HCT116 (cell line): ENCODE measurements at regions not wholly inside any gene's neighbourhood (a gene's known extent, or its start where the extent isn't known, plus 50 kb on each side); places are given as distances from the start of the nearest gene placed in this dataset.

Experiments used
- ATAC-seq: fragments of 200-7000 bp; cut with Tn5 transposase; 2 replicates; pipeline ENCODE4 v1.9.1; 2020; ENCODE audit warnings: mild to moderate bottlenecking, moderate library complexity
- BruUV-seq: library from RNA; stranded (reverse); fragments of 400-500 nt; replicated peaks from 2 replicates; lab custom pipeline; 2021; lab: Mats Ljungman, UMichigan
- CTCF ChIA-PET: fragments of 300-600 bp; sonication (Branson Sonifier 250); formaldehyde crosslinking; loops from one replicate; lab custom pipeline; 2021; ENCODE audit warnings: antibody characterized with exemption; lab: Charles Lee
- POLR2A ChIA-PET: fragments of 300-600, 350-600 bp; sonication (Branson Sonifier 250); formaldehyde crosslinking; loops from one replicate; lab custom pipeline; 2021; ENCODE audit warnings: antibody characterized with exemption; lab: Charles Lee
- RAD21 ChIA-PET, 2 experiments: fragments of 300-600 bp; sonication (Branson Sonifier 250); formaldehyde crosslinking; loops; one replicate each; lab custom pipeline; 2023; ENCODE audit warnings: low total read pairs in 2 of 2; ENCODE audit not compliant: uncharacterized antibody in 2 of 2, unreplicated experiment in 2 of 2, low non-redundant PET in 1 of 2; lab: Charles Lee
- DNase-seq: peaks from one replicate; pipeline ENCODE4 v3.0.0-alpha.2; 2010; ENCODE audit warnings: low read depth, low spot score
- H2AFZ ChIP-seq: fragments of 200-600 bp; shearing (Covaris generic), sonication (generic); 2 replicates; pipeline ENCODE4 v1.6.1; 2017; ENCODE audit warnings: low read depth, mixed run types, mixed read lengths, antibody characterized with exemption, low read length; ENCODE audit not compliant: poor library complexity, severe bottlenecking
- H3K27ac ChIP-seq: 2 replicates; pipeline ENCODE4 v1.5.1; 2012; ENCODE audit warnings: low read depth, low read length
- H3K27me3 ChIP-seq: fragments of 200-600 bp; sonication (generic); 2 replicates; pipeline ENCODE4 v1.6.1; 2016; ENCODE audit warnings: mixed run types, low read length, mixed read lengths; ENCODE audit not compliant: insufficient read depth
- H3K36me3 ChIP-seq, 2 experiments: fragments of 200-500 bp in 1 of 2; fragments of 200-600 bp in 1 of 2; sonication (Bioruptor generic) in 1 of 2; sonication (generic) in 1 of 2; 2 replicates each; pipeline versions ENCODE4 v1.5.1 to v1.6.1; 2014 to 2016; ENCODE audit warnings: low read length in 2 of 2, inconsistent platforms in 1 of 2, mixed read lengths in 1 of 2, mixed run types in 1 of 2; ENCODE audit not compliant: insufficient read depth in 2 of 2, control insufficient read depth in 1 of 2
- H3K4me1 ChIP-seq, 2 experiments: fragments of 200-600 bp in 1 of 2; sonication (generic) in 1 of 2; 2 replicates each; pipeline versions ENCODE4 v1.5.1 to v1.6.1; 2012 to 2017; ENCODE audit warnings: low read length in 2 of 2, inconsistent platforms in 1 of 2, mild to moderate bottlenecking in 1 of 2, mixed read lengths in 1 of 2, mixed run types in 1 of 2, moderate library complexity in 1 of 2; ENCODE audit not compliant: insufficient read depth in 2 of 2, control insufficient read depth in 1 of 2
- H3K4me2 ChIP-seq: fragments of 200-600 bp; sonication (generic); 2 replicates; pipeline ENCODE4 v1.6.1; 2017; ENCODE audit warnings: mixed run types, low read length, mixed read lengths
- H3K4me3 ChIP-seq, 2 experiments: fragments of 200-600 bp in 1 of 2; sonication (generic) in 1 of 2; replicated peaks in 1 of 2; 2 replicates each; pipeline ENCODE4 v1.5.1; 2011 to 2016; ENCODE audit warnings: low read length in 2 of 2, control low read depth in 1 of 2, low read depth in 1 of 2, mild to moderate bottlenecking in 1 of 2, mixed read lengths in 1 of 2, mixed run types in 1 of 2
- H3K79me2 ChIP-seq: fragments of 200-600 bp; sonication (generic); 2 replicates; pipeline ENCODE4 v1.6.1; 2017; ENCODE audit warnings: mild to moderate bottlenecking, mixed run types, low read length, moderate library complexity, mixed read lengths; ENCODE audit not compliant: insufficient read depth
- H3K9ac ChIP-seq: fragments of 200-600 bp; sonication (generic); 2 replicates; pipeline ENCODE4 v1.6.1; 2016; ENCODE audit warnings: low read length, mixed read lengths
- H3K9me2 ChIP-seq: fragments of 200-600 bp; sonication (generic), shearing (Covaris generic); 2 replicates; pipeline ENCODE4 v1.6.1; 2017; ENCODE audit warnings: mixed run types, mild to moderate bottlenecking, moderate library complexity; ENCODE audit not compliant: insufficient read depth
- H3K9me3 ChIP-seq, 2 experiments: fragments of 200-500 bp in 1 of 2; fragments of 200-600 bp in 1 of 2; sonication (Bioruptor generic) in 1 of 2; sonication (generic) in 1 of 2; 2 replicates each; pipeline ENCODE4 v1.6.1; 2014 to 2017; ENCODE audit warnings: low read length in 2 of 2, mixed read lengths in 2 of 2, inconsistent platforms in 1 of 2, low read depth in 1 of 2, mild to moderate bottlenecking in 1 of 2, mixed run types in 1 of 2, moderate library complexity in 1 of 2; ENCODE audit not compliant: control insufficient read depth in 1 of 2, insufficient read depth in 1 of 2
- H4K20me1 ChIP-seq: fragments of 200-600 bp; sonication (generic), shearing (Covaris generic); 2 replicates; pipeline ENCODE4 v1.6.1; 2017; ENCODE audit warnings: mixed run types, mild to moderate bottlenecking, moderate library complexity; ENCODE audit not compliant: insufficient read depth
- CBX3 ChIP-seq: IDR thresholded peaks from 2 replicates; pipeline ENCODE4 v1.6.1; 2012; ENCODE audit warnings: low read depth
- CEBPB ChIP-seq: IDR thresholded peaks from 2 replicates; pipeline ENCODE4 v1.6.1; 2012; ENCODE audit warnings: low read depth
- EGR1 ChIP-seq: IDR thresholded peaks from 2 replicates; pipeline ENCODE4 v1.6.1; 2012; ENCODE audit warnings: low read depth
- ELF1 ChIP-seq: IDR thresholded peaks from 2 replicates; pipeline ENCODE4 v1.6.1; 2012; ENCODE audit warnings: low read depth, borderline replicate concordance
- EZH2 ChIP-seq: fragments of 200-600 bp; sonication (generic); IDR thresholded peaks from 2 replicates; pipeline ENCODE4 v1.6.1; 2017; ENCODE audit warnings: antibody characterized with exemption, mixed run types
- JUND ChIP-seq: IDR thresholded peaks from 2 replicates; pipeline ENCODE4 v1.6.1; 2012
- MAX ChIP-seq: IDR thresholded peaks from 2 replicates; pipeline ENCODE4 v1.6.1; 2012
- POLR2A ChIP-seq: IDR thresholded peaks from 2 replicates; pipeline ENCODE4 v1.7.0; 2011; ENCODE audit warnings: borderline replicate concordance; ENCODE audit not compliant: insufficient read depth, insufficient read length; ENCODE audit errors: extremely low read depth
- POLR2AphosphoS5 ChIP-seq: IDR thresholded peaks from 2 replicates; pipeline ENCODE4 v1.6.1; 2011; ENCODE audit warnings: mild to moderate bottlenecking, low read depth, low read length, moderate library complexity
- RAD21 ChIP-seq: IDR thresholded peaks from 2 replicates; pipeline ENCODE4 v1.6.1; 2012; ENCODE audit warnings: low read depth, mild to moderate bottlenecking
- REST ChIP-seq: IDR thresholded peaks from 2 replicates; pipeline ENCODE4 v1.6.1; 2012; ENCODE audit warnings: low read depth
- SP1 ChIP-seq: IDR thresholded peaks from 2 replicates; pipeline ENCODE4 v1.6.1; 2012; ENCODE audit warnings: low read depth
- YY1 ChIP-seq: IDR thresholded peaks from 2 replicates; pipeline ENCODE4 v1.6.1; 2011; ENCODE audit warnings: low read length, low read depth, moderate library complexity, mild to moderate bottlenecking; ENCODE audit not compliant: insufficient replicate concordance; ENCODE audit errors: extremely low read depth
- ZBTB33 ChIP-seq: IDR thresholded peaks from 2 replicates; pipeline ENCODE4 v1.6.1; 2011; ENCODE audit warnings: mild to moderate bottlenecking, low read length, moderate library complexity; ENCODE audit not compliant: insufficient replicate concordance; ENCODE audit errors: extremely low read depth
- ZFX ChIP-seq: fragments of 450-650 bp; IDR thresholded peaks from 2 replicates; pipeline ENCODE4 v1.6.1; 2017
- ZNF274 ChIP-seq: fragments of 200-500 bp; sonication (Bioruptor generic); IDR thresholded peaks from 2 replicates; pipeline ENCODE4 v1.6.1; 2014; ENCODE audit warnings: mild to moderate bottlenecking, low read depth, low read length, inconsistent platforms
- intact Hi-C: fragments of 100-400 bp; cut with micrococcal nuclease; formaldehyde crosslinking; loops from 2 replicates; pipeline ENCODE4 v1.10.0; 2022

GRCh38 chr2:16314691-16315457 is 350.8 kb downstream of the CYRIA start:
- Histone ChIP-seq H3K4me3 (no peak overlapping the region), H3K9me2 (no peaks in the 10 kb centered on the region), H2AFZ (no peak overlapping the region), H3K9ac (no peak overlapping the region), H3K4me2 (no peak overlapping the region), H3K79me2 (no peaks in the 10 kb centered on the region), H3K9me3 (no peaks in the 10 kb centered on the region), H4K20me1 (no peaks in the 10 kb centered on the region), H3K36me3 (no peaks in the 10 kb centered on the region), H3K27ac (no peak overlapping the region), H3K27me3 (0 out of 2 replicates have a peak, but pooled peaks cover 7% of the 10 kb centered on the region), H3K4me1 (no peaks in the 10 kb centered on the region)
- no peak for DNase-seq
- no TSS peak for BruUV-seq
- TF ChIP-seq MAX (no peak), CBX3 (no peak), RAD21 (no peak), POLR2AphosphoS5 (no peak), CEBPB (no peak)
- ChIA-PET POLR2A (no interaction called here), RAD21 (no interaction called here), CTCF (no interaction called here)
- no peak for ATAC-seq
- intact Hi-C loops = no loop called here

- intact Hi-C loops = no loop called here
- BruUV-seq = no TSS peak
- Histone ChIP-seq H3K9me3 (no peaks in the 10 kb centered on the region), H3K4me1 (no peaks in the 10 kb centered on the region), H3K9me2 (no peaks in the 10 kb centered on the region), H3K4me2 (no peak overlapping the region), H2AFZ (no peak overlapping the region), H3K79me2 (no peaks in the 10 kb centered on the region), H3K4me3 (no peak overlapping the region), H3K9ac (no peak overlapping the region), H3K27me3 (0 out of 2 replicates have a peak, but pooled peaks cover 7% of the 10 kb centered on the region), H4K20me1 (no peaks in the 10 kb centered on the region), H3K36me3 (no peaks in the 10 kb centered on the region), H3K27ac (no peak overlapping the region)
- POLR2A ChIA-PET = no interaction called here
- DNase-seq = no peak
- RAD21 ChIA-PET = no interaction called here
- no peak for ATAC-seq
- CTCF ChIA-PET = no interaction called here
- TF ChIP-seq ZFX = no peak
- no peak for TF ChIP-seq YY1
- no peak for TF ChIP-seq ELF1
- no peak for TF ChIP-seq EZH2
- no peak for TF ChIP-seq ZBTB33
- TF ChIP-seq EGR1 = no peak
- TF ChIP-seq JUND = no peak
- TF ChIP-seq ZNF274 = no peak
- TF ChIP-seq SP1 = no peak
- TF ChIP-seq REST = no peak
- TF ChIP-seq POLR2A = no peak
These were observed 351.6 kb downstream of the CYRIA start for GRCh38 chr2:16314001-16314400.
